ENCODE measurements at regions not wholly inside any gene's neighbourhood (a gene's known extent, or its start where the extent isn't known, plus 50 kb on each side); places are given as distances from the start of the nearest gene placed in this dataset.

GRCh38 chr16:35506898-35507194, 2047.4 kb downstream of the TP53TG3F start:
- no peaks in the 10 kb centered on the region for H3K36me3 ChIP-seq (ENCODE audit: insufficient read depth)
- no peaks in the 10 kb centered on the region for H3K27me3 ChIP-seq (ENCODE audit: insufficient read depth, low read depth)
- no peak for TF ChIP-seq CTCF (conservative IDR thresholded peaks at IDR 0.05; ENCODE audit: low read depth, low read length)
- H3K4me1 ChIP-seq (ENCODE audit: low read depth, poor library complexity, severe bottlenecking) = no peaks in the 10 kb centered on the region
- no peak overlapping the region for H3K4me2 ChIP-seq
- H2AFZ ChIP-seq (ENCODE audit: low read depth) = no peak overlapping the region
- H3K4me3 ChIP-seq (IDR thresholded peaks at IDR 0.05; ENCODE audit: insufficient read depth, low read depth, low read length) = no peak overlapping the region
- no peaks in the 10 kb centered on the region for H3K79me2 ChIP-seq (ENCODE audit: insufficient read depth, low read depth)
- no peak overlapping the region for H3K9ac ChIP-seq
- no peak overlapping the region for H3K27ac ChIP-seq
- H4K20me1 ChIP-seq (ENCODE audit: insufficient read depth) = no peaks in the 10 kb centered on the region

- H3K4me2 ChIP-seq = no peak overlapping the region
- H3K27ac ChIP-seq = no peak overlapping the region
- H3K27me3 ChIP-seq (ENCODE audit: insufficient read depth, low read depth) = no peaks in the 10 kb centered on the region
- H3K79me2 ChIP-seq (ENCODE audit: insufficient read depth, low read depth) = no peaks in the 10 kb centered on the region
- no peak overlapping the region for H3K9ac ChIP-seq
- no peak for TF ChIP-seq CTCF (conservative IDR thresholded peaks at IDR 0.05; ENCODE audit: low read depth, low read length)
- no peak overlapping the region for H3K4me3 ChIP-seq (IDR thresholded peaks at IDR 0.05; ENCODE audit: insufficient read depth, low read depth, low read length)
- no peaks in the 10 kb centered on the region for H4K20me1 ChIP-seq (ENCODE audit: insufficient read depth)
- no peak overlapping the region for H2AFZ ChIP-seq (ENCODE audit: low read depth)
- no peaks in the 10 kb centered on the region for H3K4me1 ChIP-seq (ENCODE audit: low read depth, poor library complexity, severe bottlenecking)
- H3K36me3 ChIP-seq (ENCODE audit: insufficient read depth) = no peaks in the 10 kb centered on the region
These were observed 2051.3 kb downstream of the TP53TG3F start for GRCh38 chr16:35510701-35511100.

- Histone ChIP-seq H3K27me3 (ENCODE audit: insufficient read depth, low read depth) (no peaks in the 10 kb centered on the region), H3K36me3 (ENCODE audit: insufficient read depth) (no peaks in the 10 kb centered on the region), H3K4me3 (IDR thresholded peaks at IDR 0.05; ENCODE audit: insufficient read depth, low read depth, low read length) (no peak overlapping the region), H3K4me1 (ENCODE audit: low read depth, poor library complexity, severe bottlenecking) (no peaks in the 10 kb centered on the region), H2AFZ (ENCODE audit: low read depth) (no peak overlapping the region), H3K27ac (no peak overlapping the region), H3K9ac (no peak overlapping the region), H3K4me2 (no peak overlapping the region), H3K79me2 (ENCODE audit: insufficient read depth, low read depth) (no peaks in the 10 kb centered on the region), H4K20me1 (ENCODE audit: insufficient read depth) (no peaks in the 10 kb centered on the region)
- TF ChIP-seq CTCF (conservative IDR thresholded peaks at IDR 0.05; ENCODE audit: low read depth, low read length) = no peak
These were observed 2057.1 kb downstream of the TP53TG3F start for GRCh38 chr16:35516551-35516950.

- no peaks in the 10 kb centered on the region for H4K20me1 ChIP-seq (ENCODE audit: insufficient read depth)
- H3K27me3 ChIP-seq (ENCODE audit: insufficient read depth, low read depth) = no peaks in the 10 kb centered on the region
- no peak overlapping the region for H2AFZ ChIP-seq (ENCODE audit: low read depth)
- H3K9ac ChIP-seq = no peak overlapping the region
- H3K4me1 ChIP-seq (ENCODE audit: low read depth, poor library complexity, severe bottlenecking) = no peaks in the 10 kb centered on the region
- no peak overlapping the region for H3K4me3 ChIP-seq (IDR thresholded peaks at IDR 0.05; ENCODE audit: insufficient read depth, low read depth, low read length)
- H3K79me2 ChIP-seq (ENCODE audit: insufficient read depth, low read depth) = no peaks in the 10 kb centered on the region
- no peak overlapping the region for H3K4me2 ChIP-seq
- no peak for TF ChIP-seq CTCF (conservative IDR thresholded peaks at IDR 0.05; ENCODE audit: low read depth, low read length)
- no peaks in the 10 kb centered on the region for H3K36me3 ChIP-seq (ENCODE audit: insufficient read depth)
- H3K27ac ChIP-seq = no peak overlapping the region
These were observed 2057.6 kb downstream of the TP53TG3F start for GRCh38 chr16:35516971-35517370.

GRCh38 chr16:35523991-35524390, 2064.6 kb downstream of the TP53TG3F start:
- H3K27me3 ChIP-seq (ENCODE audit: insufficient read depth, low read depth) = no peaks in the 10 kb centered on the region
- H3K4me1 ChIP-seq (ENCODE audit: low read depth, poor library complexity, severe bottlenecking) = no peaks in the 10 kb centered on the region
- H3K27ac ChIP-seq = no peak overlapping the region
- no peak for TF ChIP-seq CTCF (conservative IDR thresholded peaks at IDR 0.05; ENCODE audit: low read depth, low read length)
- no peak overlapping the region for H3K4me3 ChIP-seq (IDR thresholded peaks at IDR 0.05; ENCODE audit: insufficient read depth, low read depth, low read length)
- no peaks in the 10 kb centered on the region for H3K36me3 ChIP-seq (ENCODE audit: insufficient read depth)
- H3K9ac ChIP-seq = no peak overlapping the region
- H2AFZ ChIP-seq (ENCODE audit: low read depth) = no peak overlapping the region
- H3K4me2 ChIP-seq = no peak overlapping the region
- no peaks in the 10 kb centered on the region for H4K20me1 ChIP-seq (ENCODE audit: insufficient read depth)
- no peaks in the 10 kb centered on the region for H3K79me2 ChIP-seq (ENCODE audit: insufficient read depth, low read depth)

Data from KMS-11 (cell line).